Cardiac fibroblast (primary cell): ENCODE measurements at regions not wholly inside any gene's neighbourhood (a gene's known extent, or its start where the extent isn't known, plus 50 kb on each side); places are given as distances from the start of the nearest gene placed in this dataset.

Experiments
- DNase-seq, 2 donors: peaks; one replicate each; pipeline versions ENCODE4 v3.0.0 to v3.0.0-alpha.2; 2010; ENCODE audit warnings: low read depth in 2 of 2
- H3K4me3 ChIP-seq, 2 donors: replicated peaks in 1 of 2; 1 replicate in 1 of 2; 2 replicates in 1 of 2; pipeline ENCODE4 v1.5.1; 2011; ENCODE audit warnings: low read depth in 2 of 2, low read length in 2 of 2, mild to moderate bottlenecking in 2 of 2, moderate library complexity in 1 of 2
- CTCF ChIP-seq: IDR thresholded peaks from one replicate; pipeline ENCODE4 v1.5.1; 2011; ENCODE audit warnings: low read depth, mild to moderate bottlenecking, low read length, inconsistent platforms

- H3K4me3 ChIP-seq, result no peak overlapping the region
- DNase-seq, result no peak
- TF ChIP-seq CTCF, result no peak
Measured at GRCh38 chr1:193524616-193525015, 338.2 kb upstream of the B3GALT2 start.

GRCh38 chr1:193524021-193524420, 337.6 kb upstream of the B3GALT2 start:
- DNase-seq, result no peak
- no peak overlapping the region for H3K4me3 ChIP-seq
- no peak for TF ChIP-seq CTCF

GRCh38 chr1:193520472-193520871, 334.1 kb upstream of the B3GALT2 start:
- DNase-seq, result no peak
- no peak overlapping the region for H3K4me3 ChIP-seq
- no peak for TF ChIP-seq CTCF

- TF ChIP-seq CTCF, result no peak
- H3K4me3 ChIP-seq, result no peak overlapping the region
- no peak for DNase-seq
Measured at GRCh38 chr1:193519922-193520321, 333.5 kb upstream of the B3GALT2 start.

- no peak for DNase-seq
- no peak overlapping the region for H3K4me3 ChIP-seq
- no peak for TF ChIP-seq CTCF
Measured at GRCh38 chr1:193516755-193517388, 330.5 kb upstream of the B3GALT2 start.

- H3K4me3 ChIP-seq, result no peak overlapping the region
- no peak for TF ChIP-seq CTCF
- DNase-seq, result no peak
Measured at GRCh38 chr1:193514397-193514796, 328.0 kb upstream of the B3GALT2 start.

- H3K4me3 ChIP-seq, result no peak overlapping the region
- no peak for TF ChIP-seq CTCF
- no peak for DNase-seq
Measured at GRCh38 chr1:193513032-193513431, 326.6 kb upstream of the B3GALT2 start.
